Naive B cell (primary cell): ENCODE measurements at regions not wholly inside any gene's neighbourhood (a gene's known extent, or its start where the extent isn't known, plus 50 kb on each side); places are given as distances from the start of the nearest gene placed in this dataset.

Experiments
- ATAC-seq, 2 donors: fragments of 150-1000 bp; cut with Tn5 transposase; 2 replicates each; pipeline ENCODE4 v1.10.0; 2021; ENCODE audit warnings: low read depth in 2 of 2, mild to moderate bottlenecking in 2 of 2, moderate library complexity in 2 of 2
- DNase-seq: peaks from one replicate; pipeline ENCODE4 v3.0.0; 2022
- H3K27ac Mint-ChIP-seq, 6 donors: one replicate each; pipeline ENCODE4 v1.8.0; 2020 to 2022; ENCODE audit warnings: mild to moderate bottlenecking in 6 of 6, mixed read lengths in 6 of 6, moderate library complexity in 5 of 6, inconsistent platforms in 2 of 6
- H3K27me3 Mint-ChIP-seq, 3 donors: one replicate each; pipeline ENCODE4 v1.8.0; 2021 to 2022; ENCODE audit warnings: mixed read lengths in 3 of 3, mild to moderate bottlenecking in 1 of 3
- H3K36me3 Mint-ChIP-seq, 2 donors: one replicate each; pipeline ENCODE4 v1.8.0; 2020 to 2022; ENCODE audit warnings: mixed read lengths in 2 of 2, inconsistent platforms in 1 of 2, mild to moderate bottlenecking in 1 of 2
- H3K4me1 Mint-ChIP-seq, 3 donors: one replicate each; pipeline ENCODE4 v1.8.0; 2020 to 2022; ENCODE audit warnings: mixed read lengths in 3 of 3, inconsistent platforms in 1 of 3, mild to moderate bottlenecking in 1 of 3, moderate library complexity in 1 of 3
- H3K4me3 Mint-ChIP-seq, 8 donors: one replicate each; pipeline ENCODE4 v1.8.0; 2020 to 2022; ENCODE audit warnings: mild to moderate bottlenecking in 8 of 8, mixed read lengths in 8 of 8, moderate library complexity in 8 of 8, inconsistent platforms in 2 of 8
- H3K9me3 Mint-ChIP-seq, 7 donors: one replicate each; pipeline ENCODE4 v1.8.0; 2020 to 2022; ENCODE audit warnings: mixed read lengths in 7 of 7, mild to moderate bottlenecking in 5 of 7, inconsistent platforms in 2 of 7, moderate library complexity in 1 of 7

GRCh38 chr4:119728692-119729593 is 100.3 kb upstream of the PDE5A start:
- peaks cover 0 to 4% (median 0%) of the 10 kb centered on the region in 3 donors for H3K27me3 Mint-ChIP-seq
- peaks cover 0 to 10% (median 0%) of the 10 kb centered on the region in 7 donors for H3K9me3 Mint-ChIP-seq
- no peaks in the 10 kb centered on the region for H3K4me1 Mint-ChIP-seq
- H3K4me3 Mint-ChIP-seq, result no peak overlapping the region
- no peak for ATAC-seq
- no peaks in the 10 kb centered on the region for H3K36me3 Mint-ChIP-seq
- DNase-seq, result no peak
- H3K27ac Mint-ChIP-seq, result peak overlapping the region in 1 of 6 donors; percentile 39

GRCh38 chr4:119728185-119728584 is 99.6 kb upstream of the PDE5A start:
- no peaks in the 10 kb centered on the region for H3K27me3 Mint-ChIP-seq
- no peaks in the 10 kb centered on the region for H3K36me3 Mint-ChIP-seq
- H3K4me1 Mint-ChIP-seq, result no peaks in the 10 kb centered on the region
- H3K27ac Mint-ChIP-seq, result peak overlapping the region in 1 of 6 donors; percentile 39
- DNase-seq (no peak), ATAC-seq (no peak)
- H3K4me3 Mint-ChIP-seq, result no peak overlapping the region
- peaks cover 0 to 6% (median 0%) of the 10 kb centered on the region in 7 donors for H3K9me3 Mint-ChIP-seq

GRCh38 chr4:119726505-119726904 is 97.9 kb upstream of the PDE5A start:
- H3K4me1 Mint-ChIP-seq, result no peaks in the 10 kb centered on the region
- no peak overlapping the region for H3K27ac Mint-ChIP-seq
- H3K9me3 Mint-ChIP-seq, result peaks cover 0 to 6% (median 0%) of the 10 kb centered on the region in 7 donors
- ATAC-seq, result no peak
- H3K36me3 Mint-ChIP-seq, result no peaks in the 10 kb centered on the region
- no peak for DNase-seq
- H3K4me3 Mint-ChIP-seq, result no peak overlapping the region
- H3K27me3 Mint-ChIP-seq, result no peaks in the 10 kb centered on the region

GRCh38 chr4:119725688-119726330 is 97.2 kb upstream of the PDE5A start:
- H3K9me3 Mint-ChIP-seq, result peaks cover 0 to 6% (median 0%) of the 10 kb centered on the region in 7 donors
- no peaks in the 10 kb centered on the region for H3K36me3 Mint-ChIP-seq
- ATAC-seq (no peak), DNase-seq (no peak)
- H3K27ac Mint-ChIP-seq, result no peak overlapping the region
- no peak overlapping the region for H3K4me3 Mint-ChIP-seq
- no peaks in the 10 kb centered on the region for H3K27me3 Mint-ChIP-seq
- no peaks in the 10 kb centered on the region for H3K4me1 Mint-ChIP-seq

- H3K36me3 Mint-ChIP-seq, result no peaks in the 10 kb centered on the region
- ATAC-seq (no peak), DNase-seq (no peak)
- no peak overlapping the region for H3K4me3 Mint-ChIP-seq
- H3K27ac Mint-ChIP-seq, result peak overlapping the region in 1 of 6 donors; percentile 8
- peaks cover 0 to 7% (median 4%) of the 10 kb centered on the region in 7 donors for H3K9me3 Mint-ChIP-seq
- no peaks in the 10 kb centered on the region for H3K4me1 Mint-ChIP-seq
- H3K27me3 Mint-ChIP-seq, result no peaks in the 10 kb centered on the region
Measured at GRCh38 chr4:119725011-119725410, 96.4 kb upstream of the PDE5A start.

GRCh38 chr4:119722670-119723069 is 94.1 kb upstream of the PDE5A start:
- H3K9me3 Mint-ChIP-seq, result peaks cover 2 to 24% (median 16%) of the 10 kb centered on the region in 7 donors
- no peak overlapping the region for H3K4me3 Mint-ChIP-seq
- ATAC-seq (no peak), DNase-seq (no peak)
- peaks cover 0 to 7% of the 10 kb centered on the region in 2 donors for H3K36me3 Mint-ChIP-seq
- no peaks in the 10 kb centered on the region for H3K27me3 Mint-ChIP-seq
- H3K27ac Mint-ChIP-seq, result no peak overlapping the region
- H3K4me1 Mint-ChIP-seq, result no peaks in the 10 kb centered on the region

- Mint-ChIP-seq H3K9me3 (peaks cover 5 to 32% (median 22%) of the 10 kb centered on the region in 7 donors), H3K4me1 (no peaks in the 10 kb centered on the region), H3K36me3 (peaks cover 0 to 9% of the 10 kb centered on the region in 2 donors), H3K27me3 (no peaks in the 10 kb centered on the region), H3K4me3 (no peak overlapping the region), H3K27ac (no peak overlapping the region)
- DNase-seq, result no peak
- ATAC-seq, result no peak
Measured at GRCh38 chr4:119721878-119722277, 93.3 kb upstream of the PDE5A start.

GRCh38 chr4:119715490-119716445 is 87.2 kb upstream of the PDE5A start:
- Mint-ChIP-seq H3K4me1 (no peaks in the 10 kb centered on the region), H3K9me3 (peaks cover 9 to 70% (median 36%) of the 10 kb centered on the region in 7 donors), H3K27me3 (peaks cover 4 to 8% (median 6%) of the 10 kb centered on the region in 3 donors), H3K4me3 (no peak overlapping the region), H3K36me3 (peaks cover 0 to 25% of the 10 kb centered on the region in 2 donors), H3K27ac (peak overlapping the region in 1 of 6 donors; percentile 78)
- DNase-seq, result no peak
- no peak for ATAC-seq

- peaks cover 0 to 6% (median 5%) of the 10 kb centered on the region in 3 donors for H3K27me3 Mint-ChIP-seq
- H3K9me3 Mint-ChIP-seq, result peaks cover 2 to 23% (median 10%) of the 10 kb centered on the region in 7 donors
- H3K4me1 Mint-ChIP-seq, result peaks cover 0 to 4% (median 0%) of the 10 kb centered on the region in 3 donors
- no peak overlapping the region for H3K4me3 Mint-ChIP-seq
- DNase-seq (no peak), ATAC-seq (no peak)
- no peak overlapping the region for H3K27ac Mint-ChIP-seq
- H3K36me3 Mint-ChIP-seq, result peaks cover 0 to 8% of the 10 kb centered on the region in 2 donors
Measured at GRCh38 chr4:119709418-119709817, 80.8 kb upstream of the PDE5A start.

- no peak overlapping the region for H3K27ac Mint-ChIP-seq
- peaks cover 2 to 15% (median 10%) of the 10 kb centered on the region in 7 donors for H3K9me3 Mint-ChIP-seq
- H3K36me3 Mint-ChIP-seq, result peaks cover 0 to 8% of the 10 kb centered on the region in 2 donors
- H3K4me3 Mint-ChIP-seq, result no peak overlapping the region
- ATAC-seq (no peak), DNase-seq (no peak)
- H3K27me3 Mint-ChIP-seq, result no peaks in the 10 kb centered on the region
- peaks cover 0 to 4% (median 0%) of the 10 kb centered on the region in 3 donors for H3K4me1 Mint-ChIP-seq
Measured at GRCh38 chr4:119707336-119707735, 78.7 kb upstream of the PDE5A start.

GRCh38 chr4:119706804-119707203 is 78.2 kb upstream of the PDE5A start:
- no peak for ATAC-seq
- no peaks in the 10 kb centered on the region for H3K27me3 Mint-ChIP-seq
- no peak overlapping the region for H3K4me3 Mint-ChIP-seq
- DNase-seq, result no peak
- H3K9me3 Mint-ChIP-seq, result peaks cover 2 to 13% (median 10%) of the 10 kb centered on the region in 7 donors
- H3K36me3 Mint-ChIP-seq, result peaks cover 0 to 7% of the 10 kb centered on the region in 2 donors
- peaks cover 0 to 4% (median 0%) of the 10 kb centered on the region in 3 donors for H3K4me1 Mint-ChIP-seq
- H3K27ac Mint-ChIP-seq, result no peak overlapping the region

- Mint-ChIP-seq H3K36me3 (peaks cover 0 to 6% of the 10 kb centered on the region in 2 donors), H3K4me3 (no peak overlapping the region), H3K9me3 (peaks cover 0 to 10% (median 6%) of the 10 kb centered on the region in 7 donors), H3K4me1 (no peaks in the 10 kb centered on the region), H3K27me3 (peaks cover 4 to 10% (median 6%) of the 10 kb centered on the region in 3 donors), H3K27ac (peak overlapping the region in 1 of 6 donors; percentile 23)
- DNase-seq (no peak), ATAC-seq (no peak)
Measured at GRCh38 chr4:119697887-119698393, 69.3 kb upstream of the PDE5A start.

GRCh38 chr4:119696963-119697362 is 68.4 kb upstream of the PDE5A start:
- ATAC-seq, result no peak
- H3K4me1 Mint-ChIP-seq, result no peaks in the 10 kb centered on the region
- DNase-seq, result no peak
- H3K27ac Mint-ChIP-seq, result no peak overlapping the region
- H3K4me3 Mint-ChIP-seq, result no peak overlapping the region
- H3K36me3 Mint-ChIP-seq, result peaks cover 0 to 6% of the 10 kb centered on the region in 2 donors
- peaks cover 4 to 10% (median 6%) of the 10 kb centered on the region in 3 donors for H3K27me3 Mint-ChIP-seq
- H3K9me3 Mint-ChIP-seq, result peaks cover 0 to 20% (median 6%) of the 10 kb centered on the region in 7 donors
